Ovary (tissue), 3 donors: ENCODE measurements at regions not wholly inside any gene's neighbourhood (a gene's known extent, or its start where the extent isn't known, plus 50 kb on each side); places are given as distances from the start of the nearest gene placed in this dataset.

Experiments
- POLR2A ChIP-seq: fragments of 450-650 bp; IDR thresholded peaks from one replicate; pipeline ENCODE4 v1.6.1; 2017; ENCODE audit warnings: antibody characterized with exemption, mild to moderate bottlenecking, moderate library complexity
- TF ChIP-seq, protein P1 (sequence below), 3 donors: fragments of 450-650 bp in 2 of 3; fragments of 200-600 bp in 1 of 3; IDR thresholded peaks; one replicate each; pipeline versions ENCODE4 v1.5.1 to v1.8.0; 2016 to 2022; ENCODE audit warnings: antibody characterized with exemption in 3 of 3, mild to moderate bottlenecking in 1 of 3
- donor health status: DM: no; HTN: no; CAD: no.

DNA sequence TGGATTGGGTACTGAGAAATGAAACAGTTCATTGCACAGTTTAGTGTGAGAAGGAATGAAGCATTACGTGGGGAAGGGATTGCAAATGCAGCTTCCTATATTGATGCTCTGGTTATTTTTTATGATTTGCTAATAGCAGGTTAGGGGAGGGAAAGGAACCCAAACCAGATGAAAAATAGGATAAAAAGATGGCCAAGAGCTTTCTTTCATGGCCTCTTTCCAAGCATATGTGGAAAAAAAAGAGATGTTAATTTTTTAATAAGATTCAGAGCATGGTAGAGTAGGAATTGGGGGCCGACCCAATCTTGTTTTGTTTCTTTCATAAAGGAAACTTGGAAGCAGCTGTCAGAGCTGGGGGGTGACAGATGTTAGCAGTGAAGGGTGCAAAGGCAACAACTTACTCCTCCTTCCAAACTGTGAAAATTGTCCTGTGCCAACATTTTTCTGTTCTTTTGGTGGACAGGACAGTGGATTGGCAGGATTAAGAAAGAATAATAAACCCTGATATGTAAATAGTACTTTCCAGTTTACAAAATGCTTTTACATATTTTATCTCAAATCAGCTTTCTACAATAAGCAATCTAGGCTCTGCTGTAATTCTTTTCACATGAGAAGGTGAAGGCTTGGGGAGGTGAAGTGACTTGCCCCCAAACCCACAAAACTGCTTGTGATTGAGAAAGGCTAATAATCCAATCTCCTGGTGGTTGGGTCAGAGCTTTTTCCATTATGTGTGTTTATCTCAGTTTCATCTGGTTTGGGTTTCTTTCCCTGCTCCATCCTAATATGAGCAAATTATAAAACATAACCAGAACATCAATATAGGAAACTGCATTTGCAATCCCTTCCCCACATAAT lies 270.1 kb downstream of the ETAA1 start:
- TF ChIP-seq, protein P1, sequence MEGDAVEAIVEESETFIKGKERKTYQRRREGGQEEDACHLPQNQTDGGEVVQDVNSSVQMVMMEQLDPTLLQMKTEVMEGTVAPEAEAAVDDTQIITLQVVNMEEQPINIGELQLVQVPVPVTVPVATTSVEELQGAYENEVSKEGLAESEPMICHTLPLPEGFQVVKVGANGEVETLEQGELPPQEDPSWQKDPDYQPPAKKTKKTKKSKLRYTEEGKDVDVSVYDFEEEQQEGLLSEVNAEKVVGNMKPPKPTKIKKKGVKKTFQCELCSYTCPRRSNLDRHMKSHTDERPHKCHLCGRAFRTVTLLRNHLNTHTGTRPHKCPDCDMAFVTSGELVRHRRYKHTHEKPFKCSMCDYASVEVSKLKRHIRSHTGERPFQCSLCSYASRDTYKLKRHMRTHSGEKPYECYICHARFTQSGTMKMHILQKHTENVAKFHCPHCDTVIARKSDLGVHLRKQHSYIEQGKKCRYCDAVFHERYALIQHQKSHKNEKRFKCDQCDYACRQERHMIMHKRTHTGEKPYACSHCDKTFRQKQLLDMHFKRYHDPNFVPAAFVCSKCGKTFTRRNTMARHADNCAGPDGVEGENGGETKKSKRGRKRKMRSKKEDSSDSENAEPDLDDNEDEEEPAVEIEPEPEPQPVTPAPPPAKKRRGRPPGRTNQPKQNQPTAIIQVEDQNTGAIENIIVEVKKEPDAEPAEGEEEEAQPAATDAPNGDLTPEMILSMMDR (IDR thresholded peaks at IDR 0.05): no peak
- no peak for TF ChIP-seq POLR2A
